ENCODE measurements at regions not wholly inside any gene's neighbourhood (a gene's known extent, or its start where the extent isn't known, plus 50 kb on each side); places are given as distances from the start of the nearest gene placed in this dataset.

DNA sequence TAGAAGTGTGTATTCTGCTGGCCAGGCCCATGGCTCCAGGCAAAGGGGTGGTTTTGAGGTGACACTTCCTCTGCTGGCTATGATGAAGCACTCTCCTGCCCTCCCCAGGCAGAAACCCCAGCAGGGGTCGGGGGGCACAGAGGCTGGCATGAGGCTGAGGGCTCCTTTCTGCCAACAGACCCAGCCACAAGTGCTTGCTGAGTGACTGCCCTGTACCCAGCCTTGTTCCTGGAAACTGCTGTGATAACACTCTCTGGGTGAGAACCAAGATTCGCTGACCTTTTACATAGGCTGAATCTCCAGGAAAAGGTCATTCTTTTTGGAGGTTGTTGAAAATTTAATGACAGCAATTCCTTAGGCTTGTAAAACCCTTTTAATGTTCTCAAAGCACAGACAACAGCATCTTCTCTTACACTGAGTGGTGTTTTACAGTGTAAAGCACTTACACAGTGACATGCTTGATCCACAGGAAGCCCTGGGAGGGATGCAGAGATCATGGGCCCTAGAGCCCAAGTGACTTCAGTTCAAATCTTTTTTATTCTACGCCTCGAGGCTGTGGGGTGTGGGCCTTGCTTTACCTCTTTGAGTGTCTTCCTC lies 155.5 kb upstream of the FGGY start:
- no peaks in the 10 kb centered on the region for H3K27me3 ChIP-seq
- no peaks in the 10 kb centered on the region for H3K36me3 ChIP-seq
- no peak overlapping the region for H3K27ac ChIP-seq
- DNase-seq (ENCODE audit: low spot score in 2 of 2), result no peak
- TF ChIP-seq POLR2A (IDR thresholded peaks at IDR 0.05) (no peak), CTCF (IDR thresholded peaks at IDR 0.05) (no peak), EP300 (IDR thresholded peaks at IDR 0.05) (no peak)
- no peaks in the 10 kb centered on the region for H3K9me3 ChIP-seq
- 66 to 68% methylated on average over 4 of the region's 4 CpGs for WGBS, 2 donors
- no peak overlapping the region for H3K4me3 ChIP-seq
- peaks cover 0 to 31% (median 4%) of the 10 kb centered on the region in 4 donors for H3K4me1 ChIP-seq

GRCh38 chr1:59142311-59143132 lies 154.4 kb upstream of the FGGY start:
- 80 to 84% methylated on average over 9 of the region's 9 CpGs for WGBS, 2 donors
- Histone ChIP-seq H3K27ac (peak overlapping the region in 2 of 4 donors; percentile 70 to 74), H3K4me3 (no peak overlapping the region), H3K36me3 (no peaks in the 10 kb centered on the region), H3K9me3 (no peaks in the 10 kb centered on the region), H3K27me3 (no peaks in the 10 kb centered on the region), H3K4me1 (peaks cover 0 to 43% (median 7%) of the 10 kb centered on the region in 4 donors)
- TF ChIP-seq EP300 (IDR thresholded peaks at IDR 0.05), result no peak
- no peak for TF ChIP-seq POLR2A (IDR thresholded peaks at IDR 0.05)
- no peak for TF ChIP-seq CTCF (IDR thresholded peaks at IDR 0.05)
- no peak for DNase-seq (ENCODE audit: low spot score in 2 of 2)

DNA sequence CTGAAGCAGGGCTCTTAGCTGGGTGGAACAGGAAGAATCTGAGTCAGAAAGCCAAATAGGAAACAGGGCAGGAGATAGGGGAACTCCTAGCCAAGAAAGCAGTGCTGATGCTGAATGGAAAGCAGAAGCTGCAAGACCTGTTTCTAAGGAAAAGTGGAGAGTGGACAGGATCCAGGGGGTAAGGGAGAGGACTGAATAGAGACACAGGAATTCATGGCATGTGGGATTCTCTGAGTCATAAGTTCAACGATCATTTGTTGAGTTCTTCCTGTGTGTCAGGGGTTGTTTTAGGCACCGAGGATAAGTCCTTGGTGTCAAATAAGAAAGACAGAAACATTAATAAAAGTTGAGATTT lies 153.8 kb upstream of the FGGY start:
- no peak overlapping the region for H3K4me3 ChIP-seq
- peaks cover 0 to 47% (median 7%) of the 10 kb centered on the region in 4 donors for H3K4me1 ChIP-seq
- 13 to 21% methylated on average over 2 of the region's 2 CpGs for WGBS, 2 donors
- DNase-seq (ENCODE audit: low spot score in 2 of 2), result no peak
- peak in 1 of 2 donors; percentile 42 for TF ChIP-seq EP300 (IDR thresholded peaks at IDR 0.05)
- TF ChIP-seq CTCF (IDR thresholded peaks at IDR 0.05), result no peak
- no peak for TF ChIP-seq POLR2A (IDR thresholded peaks at IDR 0.05)
- no peaks in the 10 kb centered on the region for H3K9me3 ChIP-seq
- H3K27ac ChIP-seq, result peak overlapping the region in 2 of 4 donors; percentile 70 to 74
- no peaks in the 10 kb centered on the region for H3K36me3 ChIP-seq
- H3K27me3 ChIP-seq, result no peaks in the 10 kb centered on the region

- Histone ChIP-seq H3K36me3 (no peaks in the 10 kb centered on the region), H3K27me3 (no peaks in the 10 kb centered on the region), H3K27ac (peak overlapping the region in 2 of 4 donors; percentile 70 to 74), H3K4me3 (no peak overlapping the region), H3K4me1 (peaks cover 0 to 47% (median 7%) of the 10 kb centered on the region in 4 donors), H3K9me3 (no peaks in the 10 kb centered on the region)
- 58 to 69% methylated on average over 2 of the region's 2 CpGs for WGBS, 2 donors
- no peak for DNase-seq (ENCODE audit: low spot score in 2 of 2)
- TF ChIP-seq EP300 (IDR thresholded peaks at IDR 0.05) (no peak), CTCF (IDR thresholded peaks at IDR 0.05) (no peak), POLR2A (IDR thresholded peaks at IDR 0.05) (no peak)
Measured at GRCh38 chr1:59143811-59144210, 153.1 kb upstream of the FGGY start.

DNA sequence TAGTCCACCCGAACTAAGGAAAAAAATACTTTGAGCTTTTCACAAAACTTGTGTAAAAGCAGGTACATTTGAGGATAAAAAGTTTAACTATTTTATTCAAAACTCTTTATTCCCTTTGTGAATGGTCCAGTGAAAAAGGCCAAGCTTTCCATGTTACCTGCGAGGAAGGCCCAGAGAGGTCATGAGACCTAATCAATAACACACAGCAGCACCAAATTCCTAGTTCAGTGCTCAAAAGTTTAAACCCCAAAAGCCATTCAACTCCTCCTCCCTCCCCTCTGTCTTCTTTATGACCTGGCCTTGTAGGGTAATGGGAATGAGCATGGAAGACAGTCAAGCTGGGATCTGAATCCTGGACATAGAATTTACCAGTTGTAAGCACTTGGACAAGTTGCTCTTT lies 151.9 kb upstream of the FGGY start:
- Histone ChIP-seq H3K4me3 (no peak overlapping the region), H3K36me3 (no peaks in the 10 kb centered on the region), H3K27ac (no peak overlapping the region), H3K9me3 (no peaks in the 10 kb centered on the region), H3K4me1 (peaks cover 0 to 47% (median 7%) of the 10 kb centered on the region in 4 donors), H3K27me3 (no peaks in the 10 kb centered on the region)
- 98% methylated on average over 2 of the region's 2 CpGs for WGBS, 2 donors
- DNase-seq (ENCODE audit: low spot score in 2 of 2), result no peak
- TF ChIP-seq EP300 (IDR thresholded peaks at IDR 0.05), result no peak
- no peak for TF ChIP-seq POLR2A (IDR thresholded peaks at IDR 0.05)
- no peak for TF ChIP-seq CTCF (IDR thresholded peaks at IDR 0.05)

Measured in tibial nerve (tissue), 4 donors.